IgD-negative memory B cell (primary cell): ENCODE measurements at regions not wholly inside any gene's neighbourhood (a gene's known extent, or its start where the extent isn't known, plus 50 kb on each side); places are given as distances from the start of the nearest gene placed in this dataset.

ENCODE experiments used
- H3K27ac Mint-ChIP-seq, 3 donors: one replicate each; pipeline ENCODE4 v1.8.0; 2020 to 2022; ENCODE audit warnings: mild to moderate bottlenecking in 3 of 3, mixed read lengths in 3 of 3, moderate library complexity in 1 of 3
- H3K27me3 Mint-ChIP-seq: one replicate; pipeline ENCODE4 v1.8.0; 2021; ENCODE audit warnings: mixed read lengths
- H3K36me3 Mint-ChIP-seq: one replicate; pipeline ENCODE4 v1.8.0; 2020; ENCODE audit warnings: mild to moderate bottlenecking, mixed read lengths
- H3K4me1 Mint-ChIP-seq, 3 donors: one replicate each; pipeline ENCODE4 v1.8.0; 2020 to 2022; ENCODE audit warnings: mixed read lengths in 3 of 3, mild to moderate bottlenecking in 1 of 3
- H3K4me3 Mint-ChIP-seq, 4 donors: one replicate each; pipeline ENCODE4 v1.8.0; 2020 to 2022; ENCODE audit warnings: mild to moderate bottlenecking in 4 of 4, mixed read lengths in 4 of 4, moderate library complexity in 3 of 4
- H3K9me3 Mint-ChIP-seq, 3 donors: one replicate each; pipeline ENCODE4 v1.8.0; 2020 to 2021; ENCODE audit warnings: mixed read lengths in 3 of 3, mild to moderate bottlenecking in 1 of 3

- no peaks in the 10 kb centered on the region for H3K4me1 Mint-ChIP-seq
- H3K27me3 Mint-ChIP-seq: no peaks in the 10 kb centered on the region
- H3K27ac Mint-ChIP-seq: no peak overlapping the region
- no peak overlapping the region for H3K4me3 Mint-ChIP-seq
- peaks cover 0 to 4% (median 2%) of the 10 kb centered on the region in 3 donors for H3K9me3 Mint-ChIP-seq
- peaks cover 4% of the 10 kb centered on the region for H3K36me3 Mint-ChIP-seq
Observed at GRCh38 chr1:95340061-95340460, 106.1 kb downstream of the RWDD3 start.

- Mint-ChIP-seq H3K27me3 (peaks cover 6% of the 10 kb centered on the region), H3K4me3 (no peak overlapping the region), H3K27ac (no peak overlapping the region), H3K4me1 (no peaks in the 10 kb centered on the region), H3K36me3 (no peaks in the 10 kb centered on the region), H3K9me3 (no peaks in the 10 kb centered on the region)
Observed at GRCh38 chr1:95352767-95353166, 118.8 kb downstream of the RWDD3 start.

- Mint-ChIP-seq H3K9me3 (no peaks in the 10 kb centered on the region), H3K27me3 (peaks cover 6% of the 10 kb centered on the region), H3K4me1 (no peaks in the 10 kb centered on the region), H3K27ac (no peak overlapping the region), H3K36me3 (no peaks in the 10 kb centered on the region), H3K4me3 (no peak overlapping the region)
Observed at GRCh38 chr1:95353194-95353593, 119.2 kb downstream of the RWDD3 start.

- H3K9me3 Mint-ChIP-seq: peaks cover 0 to 4% (median 2%) of the 10 kb centered on the region in 3 donors
Observed at GRCh38 chr1:95364546-95364945, 130.5 kb downstream of the RWDD3 start.

GRCh38 chr1:95366498-95366897, 132.5 kb downstream of the RWDD3 start:
- H3K4me1 Mint-ChIP-seq: peaks cover 0 to 1% (median 0%) of the 10 kb centered on the region in 3 donors
- peaks cover 0 to 4% (median 2%) of the 10 kb centered on the region in 3 donors for H3K9me3 Mint-ChIP-seq
- H3K27me3 Mint-ChIP-seq: no peaks in the 10 kb centered on the region
- H3K4me3 Mint-ChIP-seq: no peak overlapping the region
- H3K36me3 Mint-ChIP-seq: no peaks in the 10 kb centered on the region
- no peak overlapping the region for H3K27ac Mint-ChIP-seq

More at GRCh38 chr1:95364546-95364945, 130.5 kb downstream of the RWDD3 start:
- Mint-ChIP-seq H3K4me3 (no peak overlapping the region), H3K27ac (no peak overlapping the region), H3K4me1 (no peaks in the 10 kb centered on the region), H3K27me3 (no peaks in the 10 kb centered on the region), H3K36me3 (no peaks in the 10 kb centered on the region)

- Mint-ChIP-seq H3K4me3 (no peak overlapping the region), H3K36me3 (no peaks in the 10 kb centered on the region), H3K9me3 (peaks cover 0 to 4% (median 2%) of the 10 kb centered on the region in 3 donors), H3K4me1 (peaks cover 0 to 1% (median 0%) of the 10 kb centered on the region in 3 donors), H3K27ac (no peak overlapping the region), H3K27me3 (no peaks in the 10 kb centered on the region)
Observed at GRCh38 chr1:95368178-95368577, 134.2 kb downstream of the RWDD3 start.

- Mint-ChIP-seq H3K4me1 (peaks cover 0 to 1% (median 0%) of the 10 kb centered on the region in 3 donors), H3K4me3 (no peak overlapping the region), H3K27ac (no peak overlapping the region), H3K27me3 (no peaks in the 10 kb centered on the region), H3K9me3 (peaks cover 0 to 4% (median 2%) of the 10 kb centered on the region in 3 donors), H3K36me3 (no peaks in the 10 kb centered on the region)
Observed at GRCh38 chr1:95369985-95370690, 136.1 kb downstream of the RWDD3 start.

- H3K27me3 Mint-ChIP-seq: no peaks in the 10 kb centered on the region
- peak overlapping the region in 1 of 4 donors; percentile 15 for H3K4me3 Mint-ChIP-seq
- no peak overlapping the region for H3K27ac Mint-ChIP-seq
- H3K9me3 Mint-ChIP-seq: peaks cover 0 to 1% (median under 1%) of the 10 kb centered on the region in 3 donors
- H3K36me3 Mint-ChIP-seq: no peaks in the 10 kb centered on the region
- peaks cover 0 to 1% (median 0%) of the 10 kb centered on the region in 3 donors for H3K4me1 Mint-ChIP-seq
Observed at GRCh38 chr1:95370691-95371562, 136.9 kb downstream of the RWDD3 start.

- no peaks in the 10 kb centered on the region for H3K36me3 Mint-ChIP-seq
- H3K4me3 Mint-ChIP-seq: no peak overlapping the region
- H3K4me1 Mint-ChIP-seq: peaks cover 0 to 1% (median 0%) of the 10 kb centered on the region in 3 donors
- no peaks in the 10 kb centered on the region for H3K27me3 Mint-ChIP-seq
- no peak overlapping the region for H3K27ac Mint-ChIP-seq
- H3K9me3 Mint-ChIP-seq: peaks cover 0 to 1% (median 0%) of the 10 kb centered on the region in 3 donors
Observed at GRCh38 chr1:95371666-95372282, 137.8 kb downstream of the RWDD3 start.

GRCh38 chr1:95375174-95375573, 141.2 kb downstream of the RWDD3 start:
- peaks cover 0 to 1% (median 0%) of the 10 kb centered on the region in 3 donors for H3K4me1 Mint-ChIP-seq
- no peak overlapping the region for H3K4me3 Mint-ChIP-seq
- no peak overlapping the region for H3K27ac Mint-ChIP-seq
- H3K36me3 Mint-ChIP-seq: no peaks in the 10 kb centered on the region
- peaks cover 0 to 1% (median 0%) of the 10 kb centered on the region in 3 donors for H3K9me3 Mint-ChIP-seq
- H3K27me3 Mint-ChIP-seq: no peaks in the 10 kb centered on the region

- Mint-ChIP-seq H3K36me3 (no peaks in the 10 kb centered on the region), H3K4me3 (no peak overlapping the region), H3K9me3 (no peaks in the 10 kb centered on the region), H3K27me3 (no peaks in the 10 kb centered on the region), H3K27ac (no peak overlapping the region), H3K4me1 (no peaks in the 10 kb centered on the region)
Observed at GRCh38 chr1:95380909-95381308, 146.9 kb downstream of the RWDD3 start.

GRCh38 chr1:95382000-95382786, 148.2 kb downstream of the RWDD3 start:
- Mint-ChIP-seq H3K27ac (no peak overlapping the region), H3K9me3 (peaks cover 0 to 2% (median 0%) of the 10 kb centered on the region in 3 donors), H3K27me3 (no peaks in the 10 kb centered on the region), H3K36me3 (no peaks in the 10 kb centered on the region), H3K4me3 (no peak overlapping the region), H3K4me1 (no peaks in the 10 kb centered on the region)

GRCh38 chr1:95383111-95383510, 149.1 kb downstream of the RWDD3 start:
- Mint-ChIP-seq H3K27ac (no peak overlapping the region), H3K27me3 (no peaks in the 10 kb centered on the region), H3K4me3 (no peak overlapping the region), H3K9me3 (peaks cover 0 to 2% (median 0%) of the 10 kb centered on the region in 3 donors), H3K4me1 (no peaks in the 10 kb centered on the region), H3K36me3 (no peaks in the 10 kb centered on the region)

GRCh38 chr1:95384567-95384966, 150.6 kb downstream of the RWDD3 start:
- no peaks in the 10 kb centered on the region for H3K4me1 Mint-ChIP-seq
- H3K27me3 Mint-ChIP-seq: no peaks in the 10 kb centered on the region
- H3K27ac Mint-ChIP-seq: no peak overlapping the region
- no peaks in the 10 kb centered on the region for H3K36me3 Mint-ChIP-seq
- H3K4me3 Mint-ChIP-seq: no peak overlapping the region
- H3K9me3 Mint-ChIP-seq: peaks cover 0 to 2% (median 0%) of the 10 kb centered on the region in 3 donors
